HCT116 (cell line): ENCODE measurements at regions not wholly inside any gene's neighbourhood (a gene's known extent, or its start where the extent isn't known, plus 50 kb on each side); places are given as distances from the start of the nearest gene placed in this dataset.

Source experiments
- ATAC-seq: fragments of 200-7000 bp; cut with Tn5 transposase; 2 replicates; pipeline ENCODE4 v1.9.1; 2020; ENCODE audit warnings: mild to moderate bottlenecking, moderate library complexity
- BruUV-seq: library from RNA; stranded (reverse); fragments of 400-500 nt; replicated peaks from 2 replicates; lab custom pipeline; 2021; lab: Mats Ljungman, UMichigan
- CTCF ChIA-PET: fragments of 300-600 bp; sonication (Branson Sonifier 250); formaldehyde crosslinking; loops from one replicate; lab custom pipeline; 2021; ENCODE audit warnings: antibody characterized with exemption; lab: Charles Lee
- POLR2A ChIA-PET: fragments of 300-600, 350-600 bp; sonication (Branson Sonifier 250); formaldehyde crosslinking; loops from one replicate; lab custom pipeline; 2021; ENCODE audit warnings: antibody characterized with exemption; lab: Charles Lee
- RAD21 ChIA-PET, 2 experiments: fragments of 300-600 bp; sonication (Branson Sonifier 250); formaldehyde crosslinking; loops; one replicate each; lab custom pipeline; 2023; ENCODE audit warnings: low total read pairs in 2 of 2; ENCODE audit not compliant: uncharacterized antibody in 2 of 2, unreplicated experiment in 2 of 2, low non-redundant PET in 1 of 2; lab: Charles Lee
- DNase-seq: peaks from one replicate; pipeline ENCODE4 v3.0.0-alpha.2; 2010; ENCODE audit warnings: low read depth, low spot score
- H2AFZ ChIP-seq: fragments of 200-600 bp; shearing (Covaris generic), sonication (generic); 2 replicates; pipeline ENCODE4 v1.6.1; 2017; ENCODE audit warnings: low read depth, mixed run types, mixed read lengths, antibody characterized with exemption, low read length; ENCODE audit not compliant: poor library complexity, severe bottlenecking
- H3K27ac ChIP-seq: 2 replicates; pipeline ENCODE4 v1.5.1; 2012; ENCODE audit warnings: low read depth, low read length
- H3K27me3 ChIP-seq: fragments of 200-600 bp; sonication (generic); 2 replicates; pipeline ENCODE4 v1.6.1; 2016; ENCODE audit warnings: mixed run types, low read length, mixed read lengths; ENCODE audit not compliant: insufficient read depth
- H3K36me3 ChIP-seq, 2 experiments: fragments of 200-500 bp in 1 of 2; fragments of 200-600 bp in 1 of 2; sonication (Bioruptor generic) in 1 of 2; sonication (generic) in 1 of 2; 2 replicates each; pipeline versions ENCODE4 v1.5.1 to v1.6.1; 2014 to 2016; ENCODE audit warnings: low read length in 2 of 2, inconsistent platforms in 1 of 2, mixed read lengths in 1 of 2, mixed run types in 1 of 2; ENCODE audit not compliant: insufficient read depth in 2 of 2, control insufficient read depth in 1 of 2
- H3K4me1 ChIP-seq, 2 experiments: fragments of 200-600 bp in 1 of 2; sonication (generic) in 1 of 2; 2 replicates each; pipeline versions ENCODE4 v1.5.1 to v1.6.1; 2012 to 2017; ENCODE audit warnings: low read length in 2 of 2, inconsistent platforms in 1 of 2, mild to moderate bottlenecking in 1 of 2, mixed read lengths in 1 of 2, mixed run types in 1 of 2, moderate library complexity in 1 of 2; ENCODE audit not compliant: insufficient read depth in 2 of 2, control insufficient read depth in 1 of 2
- H3K4me2 ChIP-seq: fragments of 200-600 bp; sonication (generic); 2 replicates; pipeline ENCODE4 v1.6.1; 2017; ENCODE audit warnings: mixed run types, low read length, mixed read lengths
- H3K4me3 ChIP-seq, 2 experiments: fragments of 200-600 bp in 1 of 2; sonication (generic) in 1 of 2; replicated peaks in 1 of 2; 2 replicates each; pipeline ENCODE4 v1.5.1; 2011 to 2016; ENCODE audit warnings: low read length in 2 of 2, control low read depth in 1 of 2, low read depth in 1 of 2, mild to moderate bottlenecking in 1 of 2, mixed read lengths in 1 of 2, mixed run types in 1 of 2
- H3K79me2 ChIP-seq: fragments of 200-600 bp; sonication (generic); 2 replicates; pipeline ENCODE4 v1.6.1; 2017; ENCODE audit warnings: mild to moderate bottlenecking, mixed run types, low read length, moderate library complexity, mixed read lengths; ENCODE audit not compliant: insufficient read depth
- H3K9ac ChIP-seq: fragments of 200-600 bp; sonication (generic); 2 replicates; pipeline ENCODE4 v1.6.1; 2016; ENCODE audit warnings: low read length, mixed read lengths
- H3K9me2 ChIP-seq: fragments of 200-600 bp; sonication (generic), shearing (Covaris generic); 2 replicates; pipeline ENCODE4 v1.6.1; 2017; ENCODE audit warnings: mixed run types, mild to moderate bottlenecking, moderate library complexity; ENCODE audit not compliant: insufficient read depth
- H3K9me3 ChIP-seq, 2 experiments: fragments of 200-500 bp in 1 of 2; fragments of 200-600 bp in 1 of 2; sonication (Bioruptor generic) in 1 of 2; sonication (generic) in 1 of 2; 2 replicates each; pipeline ENCODE4 v1.6.1; 2014 to 2017; ENCODE audit warnings: low read length in 2 of 2, mixed read lengths in 2 of 2, inconsistent platforms in 1 of 2, low read depth in 1 of 2, mild to moderate bottlenecking in 1 of 2, mixed run types in 1 of 2, moderate library complexity in 1 of 2; ENCODE audit not compliant: control insufficient read depth in 1 of 2, insufficient read depth in 1 of 2
- H4K20me1 ChIP-seq: fragments of 200-600 bp; sonication (generic), shearing (Covaris generic); 2 replicates; pipeline ENCODE4 v1.6.1; 2017; ENCODE audit warnings: mixed run types, mild to moderate bottlenecking, moderate library complexity; ENCODE audit not compliant: insufficient read depth
- ATF3 ChIP-seq: IDR thresholded peaks from 2 replicates; pipeline ENCODE4 v1.6.1; 2012
- CBX3 ChIP-seq: IDR thresholded peaks from 2 replicates; pipeline ENCODE4 v1.6.1; 2012; ENCODE audit warnings: low read depth
- CEBPB ChIP-seq: IDR thresholded peaks from 2 replicates; pipeline ENCODE4 v1.6.1; 2012; ENCODE audit warnings: low read depth
- CTCF ChIP-seq, 3 experiments: fragments of 200-600 bp in 1 of 3; sonication (generic) in 1 of 3; IDR thresholded peaks in 2 of 3; conservative IDR thresholded peaks in 1 of 3; 2 replicates each; pipeline ENCODE4 v1.5.1; 2012 to 2017; ENCODE audit warnings: low read depth in 2 of 3, low read length in 2 of 3, antibody characterized with exemption in 1 of 3, borderline replicate concordance in 1 of 3, control low read depth in 1 of 3, mild to moderate bottlenecking in 1 of 3, mixed read lengths in 1 of 3, mixed run types in 1 of 3, moderate library complexity in 1 of 3; ENCODE audit not compliant: insufficient read depth in 1 of 3
- EGR1 ChIP-seq: IDR thresholded peaks from 2 replicates; pipeline ENCODE4 v1.6.1; 2012; ENCODE audit warnings: low read depth
- ELF1 ChIP-seq: IDR thresholded peaks from 2 replicates; pipeline ENCODE4 v1.6.1; 2012; ENCODE audit warnings: low read depth, borderline replicate concordance
- EZH2phosphoT487 ChIP-seq: fragments of 200-600 bp; IDR thresholded peaks from 2 replicates; pipeline ENCODE4 v1.6.1; 2018; ENCODE audit warnings: antibody characterized with exemption, borderline replicate concordance
- JUND ChIP-seq: IDR thresholded peaks from 2 replicates; pipeline ENCODE4 v1.6.1; 2012
- POLR2A ChIP-seq: IDR thresholded peaks from 2 replicates; pipeline ENCODE4 v1.7.0; 2011; ENCODE audit warnings: borderline replicate concordance; ENCODE audit not compliant: insufficient read depth, insufficient read length; ENCODE audit errors: extremely low read depth
- POLR2AphosphoS5 ChIP-seq: IDR thresholded peaks from 2 replicates; pipeline ENCODE4 v1.6.1; 2011; ENCODE audit warnings: mild to moderate bottlenecking, low read depth, low read length, moderate library complexity
- RAD21 ChIP-seq: IDR thresholded peaks from 2 replicates; pipeline ENCODE4 v1.6.1; 2012; ENCODE audit warnings: low read depth, mild to moderate bottlenecking
- REST ChIP-seq: IDR thresholded peaks from 2 replicates; pipeline ENCODE4 v1.6.1; 2012; ENCODE audit warnings: low read depth
- SIN3A ChIP-seq: IDR thresholded peaks from 2 replicates; pipeline ENCODE4 v1.6.1; 2012; ENCODE audit warnings: low read depth
- SP1 ChIP-seq: IDR thresholded peaks from 2 replicates; pipeline ENCODE4 v1.6.1; 2012; ENCODE audit warnings: low read depth
- SRF ChIP-seq: IDR thresholded peaks from 2 replicates; pipeline ENCODE4 v1.6.1; 2012; ENCODE audit warnings: low read depth
- YY1 ChIP-seq: IDR thresholded peaks from 2 replicates; pipeline ENCODE4 v1.6.1; 2011; ENCODE audit warnings: low read length, low read depth, moderate library complexity, mild to moderate bottlenecking; ENCODE audit not compliant: insufficient replicate concordance; ENCODE audit errors: extremely low read depth
- ZBTB33 ChIP-seq: IDR thresholded peaks from 2 replicates; pipeline ENCODE4 v1.6.1; 2011; ENCODE audit warnings: mild to moderate bottlenecking, low read length, moderate library complexity; ENCODE audit not compliant: insufficient replicate concordance; ENCODE audit errors: extremely low read depth
- ZFX ChIP-seq: fragments of 450-650 bp; IDR thresholded peaks from 2 replicates; pipeline ENCODE4 v1.6.1; 2017
- intact Hi-C: fragments of 100-400 bp; cut with micrococcal nuclease; formaldehyde crosslinking; loops from 2 replicates; pipeline ENCODE4 v1.10.0; 2022

GRCh38 chr4:144831971-144832370 lies 186.0 kb downstream of the HHIP start (continued):
- TF ChIP-seq YY1 (no peak), EZH2phosphoT487 (no peak), SRF (no peak), CBX3 (no peak), ATF3 (no peak), RAD21 (no peak), POLR2A (no peak), CEBPB (no peak), REST (no peak), JUND (no peak), POLR2AphosphoS5 (no peak), ELF1 (no peak), ZFX (no peak)

GRCh38 chr4:144845411-144845810 lies 199.5 kb downstream of the HHIP start:
- Histone ChIP-seq H3K4me3 (no peak overlapping the region), H3K27ac (no peak overlapping the region), H2AFZ (no peak overlapping the region), H3K27me3 (no peaks in the 10 kb centered on the region), H3K79me2 (no peaks in the 10 kb centered on the region), H3K9me2 (no peaks in the 10 kb centered on the region), H3K9ac (no peak overlapping the region), H3K4me1 (no peaks in the 10 kb centered on the region), H4K20me1 (no peaks in the 10 kb centered on the region), H3K36me3 (no peaks in the 10 kb centered on the region), H3K9me3 (no peaks in the 10 kb centered on the region), H3K4me2 (no peak overlapping the region)
- no peak for TF ChIP-seq SRF
- no peak for TF ChIP-seq SP1
- TF ChIP-seq ATF3, result no peak
- TF ChIP-seq YY1, result no peak
- TF ChIP-seq EGR1, result no peak
- no peak for TF ChIP-seq CTCF (IDR thresholded peaks at IDR 0.05 in 2 of 3, conservative IDR thresholded peaks at IDR 0.05 in 1 of 3; ENCODE audit: borderline replicate concordance in 1 of 3, insufficient read depth in 1 of 3, low read depth in 2 of 3, low read length in 2 of 3)
- no peak for TF ChIP-seq SIN3A
- TF ChIP-seq CBX3, result no peak
- TF ChIP-seq ZBTB33, result no peak
- no TSS peak for BruUV-seq
- DNase-seq (no peak), ATAC-seq (no peak)
- ChIA-PET POLR2A (no interaction called here), RAD21 (no interaction called here), CTCF (no interaction called here)
- intact Hi-C loops, result no loop called here
